Muscle of leg (tissue), 3 donors: ENCODE measurements at regions not wholly inside any gene's neighbourhood (a gene's known extent, or its start where the extent isn't known, plus 50 kb on each side); places are given as distances from the start of the nearest gene placed in this dataset.

Experiments
- DNase-seq: peaks from one replicate; pipeline ENCODE4 v3.0.0; 2013
- H3K27ac ChIP-seq: one replicate; pipeline ENCODE4 v1.5.1; 2013; ENCODE audit warnings: mild to moderate bottlenecking, low read length, control low read depth
- H3K27me3 ChIP-seq: one replicate; pipeline ENCODE4 v1.6.1; 2013; ENCODE audit warnings: low read length; ENCODE audit not compliant: control insufficient read depth, insufficient read depth
- H3K36me3 ChIP-seq: one replicate; pipeline ENCODE4 v1.6.1; 2013; ENCODE audit warnings: low read length; ENCODE audit not compliant: control insufficient read depth, insufficient read depth
- H3K4me1 ChIP-seq: one replicate; pipeline ENCODE4 v1.6.1; 2013; ENCODE audit warnings: low read length; ENCODE audit not compliant: control insufficient read depth, insufficient read depth
- H3K4me3 ChIP-seq: one replicate; pipeline ENCODE4 v1.5.1; 2013; ENCODE audit warnings: low read length, control low read depth
- H3K9me3 ChIP-seq: replicated peaks from 2 replicates; pipeline ENCODE4 v1.6.1; 2013; ENCODE audit warnings: low read depth, low read length; ENCODE audit not compliant: control insufficient read depth
- WGBS: methylation state at CpG from one replicate; pipeline ENCODE4 v1.1.5; 2013; ENCODE audit warnings: missing lambda C conversion rate; ENCODE audit not compliant: insufficient coverage; 5-methylcytosine and 5-hydroxymethylcytosine counted together

DNA sequence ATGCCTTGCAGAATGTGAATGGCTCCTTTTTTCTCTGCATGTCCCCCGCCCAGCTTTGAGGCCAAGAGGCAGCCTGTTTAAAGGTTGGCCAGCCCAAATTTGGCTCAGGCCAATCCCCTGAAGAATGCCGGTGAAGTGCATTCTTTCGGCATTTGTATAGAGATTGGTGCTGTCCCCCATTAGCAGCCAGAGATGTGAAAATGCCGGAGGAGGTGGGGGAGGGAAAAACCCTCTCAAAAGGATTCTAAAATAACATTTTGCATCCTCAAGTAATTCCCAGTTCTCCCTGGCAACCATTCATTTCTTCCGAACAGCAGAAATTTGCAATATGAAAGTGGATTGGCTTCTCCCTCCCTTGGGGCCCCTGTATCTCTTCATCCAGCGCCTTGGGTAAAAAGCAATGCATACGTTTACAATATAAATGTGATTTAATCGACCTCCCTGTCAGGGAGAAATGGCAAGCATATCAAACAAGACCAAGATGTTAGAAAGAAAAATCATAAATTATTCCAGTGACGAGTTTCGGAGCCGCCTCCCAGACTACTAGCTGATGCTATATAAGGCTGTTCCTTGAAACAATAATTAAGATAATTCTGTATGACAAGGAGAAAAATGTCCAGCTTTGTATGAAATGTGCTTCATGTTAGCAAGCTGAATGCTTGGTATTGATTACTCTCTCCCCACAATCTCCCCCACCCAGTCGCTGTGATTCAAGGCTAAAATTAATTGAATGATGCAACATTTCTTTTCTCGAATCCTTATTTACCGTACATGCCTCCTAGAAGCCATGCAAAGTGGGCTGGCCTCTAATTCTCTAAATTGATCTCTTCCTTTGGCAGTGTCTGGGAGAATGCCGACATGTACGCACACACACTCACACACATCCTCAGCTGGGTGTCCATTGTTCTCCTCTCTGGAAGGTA, 323.7 kb downstream of the RPS24 start:
- Histone ChIP-seq H3K36me3 (no peaks in the 10 kb centered on the region), H3K27ac (no peak overlapping the region), H3K4me1 (peaks cover 5% of the 10 kb centered on the region), H3K4me3 (no peak overlapping the region), H3K9me3 (no peaks in the 10 kb centered on the region), H3K27me3 (peaks cover 20% of the 10 kb centered on the region)
- WGBS, result 57% methylated on average over 4 of the region's 16 CpGs
- DNase-seq, result peak; percentile 64

DNA sequence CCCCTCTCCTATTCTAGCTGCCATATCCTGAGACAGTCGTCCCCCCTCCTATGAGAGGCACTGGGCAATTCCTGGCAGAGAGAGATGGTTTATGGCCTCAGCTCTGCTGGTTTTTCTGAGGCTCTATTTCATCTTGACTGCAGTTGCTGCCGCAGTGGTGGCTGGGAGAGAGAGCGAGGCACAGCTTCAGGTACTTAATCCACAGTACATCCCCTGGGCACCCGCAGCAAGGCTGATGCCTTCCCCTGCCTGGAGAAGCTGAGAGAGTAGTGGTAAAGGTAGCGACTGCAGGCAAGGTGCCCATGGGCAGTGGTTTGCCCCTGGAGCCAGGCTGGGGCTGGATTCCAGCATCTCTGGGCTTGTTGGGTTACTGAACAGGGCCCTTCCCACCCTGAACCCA, 324.7 kb downstream of the RPS24 start:
- H3K36me3 ChIP-seq, result no peaks in the 10 kb centered on the region
- 76% methylated on average over 4 of the region's 5 CpGs for WGBS
- no peak for DNase-seq
- H3K27me3 ChIP-seq, result peaks cover 20% of the 10 kb centered on the region
- no peak overlapping the region for H3K27ac ChIP-seq
- no peak overlapping the region for H3K4me3 ChIP-seq
- H3K4me1 ChIP-seq, result peaks cover 5% of the 10 kb centered on the region
- no peaks in the 10 kb centered on the region for H3K9me3 ChIP-seq

DNA sequence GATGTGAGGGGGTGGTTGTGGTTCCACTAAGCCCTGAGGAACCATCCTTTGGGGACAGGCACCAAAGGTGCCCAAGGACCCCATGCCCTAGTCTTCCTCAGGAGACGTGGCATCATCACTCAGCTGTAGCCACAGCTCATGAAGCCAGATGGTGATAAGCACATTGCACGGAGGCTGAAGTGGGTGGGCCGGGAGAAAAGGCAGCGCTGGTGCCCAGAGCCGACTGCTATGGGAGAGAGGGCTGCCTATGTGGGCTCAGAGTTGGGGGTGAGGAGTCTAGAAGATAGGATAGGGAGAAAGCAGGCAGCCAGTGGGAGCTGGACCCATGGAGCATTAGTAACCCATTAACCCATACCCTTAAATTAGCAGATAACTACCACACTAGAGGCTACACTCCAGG, 325.3 kb downstream of the RPS24 start:
- Histone ChIP-seq H3K27me3 (peaks cover 20% of the 10 kb centered on the region), H3K9me3 (no peaks in the 10 kb centered on the region), H3K4me1 (peaks cover 5% of the 10 kb centered on the region), H3K27ac (no peak overlapping the region), H3K36me3 (no peaks in the 10 kb centered on the region), H3K4me3 (no peak overlapping the region)
- DNase-seq, result no peak
- 88% methylated on average over 5 of the region's 5 CpGs for WGBS

DNA sequence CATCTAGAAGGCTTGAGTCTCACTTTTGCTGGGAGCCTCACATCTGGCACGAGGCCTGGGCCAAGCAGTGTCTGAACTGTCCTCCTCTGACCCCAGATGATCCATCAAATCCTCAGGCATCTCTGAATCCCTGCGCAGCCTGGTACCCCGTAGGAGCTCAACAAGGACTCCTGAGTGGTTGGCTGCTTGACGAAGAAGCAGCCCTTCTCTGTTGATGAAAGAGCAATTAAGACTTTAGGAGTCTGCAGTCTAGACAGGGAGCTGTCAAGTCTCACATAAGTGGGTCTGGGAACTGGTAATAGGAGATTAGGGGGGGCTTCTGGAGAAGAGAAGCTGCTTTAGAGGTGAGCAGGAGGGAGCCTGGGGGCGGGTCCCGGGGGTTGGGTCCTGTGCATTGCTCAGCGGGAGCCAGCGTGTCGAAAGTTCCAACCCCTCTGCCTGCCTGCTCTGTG, 326.0 kb downstream of the RPS24 start:
- no peaks in the 10 kb centered on the region for H3K36me3 ChIP-seq
- H3K4me1 ChIP-seq, result peaks cover 5% of the 10 kb centered on the region
- H3K27me3 ChIP-seq, result peaks cover 21% of the 10 kb centered on the region
- H3K4me3 ChIP-seq, result no peak overlapping the region
- no peak overlapping the region for H3K27ac ChIP-seq
- no peak for DNase-seq
- WGBS, result 45% methylated on average over 4 of the region's 9 CpGs
- H3K9me3 ChIP-seq, result no peaks in the 10 kb centered on the region

DNA sequence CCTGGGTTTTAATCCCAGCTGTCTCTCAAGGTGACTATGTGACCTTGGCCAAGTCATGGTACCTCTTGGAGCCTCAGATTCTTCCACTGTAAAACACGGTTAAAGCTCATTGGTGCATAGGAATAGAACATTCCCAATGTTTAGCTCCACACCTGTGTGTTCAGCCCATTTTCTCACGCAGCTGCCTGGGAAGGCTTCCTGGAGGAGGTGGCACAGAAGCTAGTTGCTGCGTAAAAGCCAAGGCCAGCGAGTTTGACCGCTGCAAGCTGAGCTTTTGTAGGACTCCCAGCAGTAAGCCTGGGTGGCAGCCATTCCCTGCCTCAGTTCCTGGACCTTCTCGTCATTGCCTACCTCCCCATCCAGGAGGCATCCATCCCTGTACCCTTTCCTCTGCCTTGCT, 326.6 kb downstream of the RPS24 start:
- Histone ChIP-seq H3K36me3 (no peaks in the 10 kb centered on the region), H3K27ac (no peak overlapping the region), H3K4me1 (peaks cover 5% of the 10 kb centered on the region), H3K4me3 (no peak overlapping the region), H3K27me3 (peaks cover 24% of the 10 kb centered on the region), H3K9me3 (no peaks in the 10 kb centered on the region)
- DNase-seq, result no peak
- 87% methylated on average over 5 of the region's 6 CpGs for whole genome bisulfite sequencing

DNA sequence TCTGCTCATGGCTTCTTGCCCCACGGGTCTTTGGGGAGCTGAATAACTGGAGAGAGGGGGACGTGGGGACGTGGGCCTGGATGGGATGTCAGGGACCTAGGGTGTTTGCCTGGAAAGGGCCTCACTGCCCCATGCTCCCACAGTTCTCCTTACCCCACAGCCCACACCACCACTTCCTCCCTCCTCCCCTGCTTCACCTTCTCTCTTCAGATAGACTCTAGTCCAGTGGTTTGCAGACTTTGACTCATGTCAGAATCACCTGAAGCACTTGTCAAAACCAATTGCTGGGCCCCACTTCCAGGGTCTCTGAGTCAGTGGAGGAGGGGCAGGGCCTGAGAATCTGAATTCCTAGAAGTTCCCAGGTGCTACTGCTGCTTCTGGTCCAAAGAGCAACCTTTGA, 327.4 kb downstream of the RPS24 start:
- Histone ChIP-seq H3K27me3 (peaks cover 27% of the 10 kb centered on the region), H3K27ac (no peak overlapping the region), H3K36me3 (no peaks in the 10 kb centered on the region), H3K4me1 (peaks cover 4% of the 10 kb centered on the region), H3K4me3 (no peak overlapping the region), H3K9me3 (no peaks in the 10 kb centered on the region)
- WGBS, result no CpG with 5 or more reads among the region's 3 CpGs
- no peak for DNase-seq

DNA sequence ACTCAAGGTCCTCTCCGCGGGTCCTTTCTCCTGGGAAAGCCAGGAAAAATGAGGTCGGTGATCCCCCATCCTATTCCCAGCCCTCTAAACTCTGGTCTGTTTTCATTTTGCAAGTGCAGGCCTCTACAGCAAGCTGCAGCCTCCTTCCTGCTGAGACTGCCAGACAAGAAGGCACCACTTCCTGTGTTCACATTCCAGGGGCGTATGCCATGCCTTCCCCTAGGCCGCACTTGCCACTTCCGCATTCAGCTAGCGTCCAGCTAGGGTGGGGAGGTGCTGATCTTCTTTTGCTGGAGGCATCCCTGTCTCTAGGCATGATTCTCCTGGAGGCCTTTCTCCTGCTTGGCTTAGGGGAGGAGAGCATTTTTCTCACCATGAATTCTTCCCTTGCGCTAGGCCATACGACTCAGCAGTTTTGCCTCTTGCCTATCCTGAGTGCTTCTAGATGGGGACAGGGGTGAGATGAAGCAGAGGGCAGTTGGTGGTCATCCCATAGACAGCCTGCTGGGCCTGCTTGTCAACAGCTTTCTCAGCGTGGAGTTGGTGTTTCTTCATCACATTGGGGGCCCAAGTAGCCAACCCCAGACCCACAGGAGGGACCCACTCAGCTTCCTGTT, 328.9 kb downstream of the RPS24 start:
- H3K36me3 ChIP-seq, result no peaks in the 10 kb centered on the region
- no peak overlapping the region for H3K4me3 ChIP-seq
- 47% methylated on average over 3 of the region's 10 CpGs for WGBS
- peaks cover 10% of the 10 kb centered on the region for H3K4me1 ChIP-seq
- H3K27me3 ChIP-seq, result peaks cover 26% of the 10 kb centered on the region
- H3K9me3 ChIP-seq, result no peaks in the 10 kb centered on the region
- peak; percentile 61 for DNase-seq
- no peak overlapping the region for H3K27ac ChIP-seq

DNA sequence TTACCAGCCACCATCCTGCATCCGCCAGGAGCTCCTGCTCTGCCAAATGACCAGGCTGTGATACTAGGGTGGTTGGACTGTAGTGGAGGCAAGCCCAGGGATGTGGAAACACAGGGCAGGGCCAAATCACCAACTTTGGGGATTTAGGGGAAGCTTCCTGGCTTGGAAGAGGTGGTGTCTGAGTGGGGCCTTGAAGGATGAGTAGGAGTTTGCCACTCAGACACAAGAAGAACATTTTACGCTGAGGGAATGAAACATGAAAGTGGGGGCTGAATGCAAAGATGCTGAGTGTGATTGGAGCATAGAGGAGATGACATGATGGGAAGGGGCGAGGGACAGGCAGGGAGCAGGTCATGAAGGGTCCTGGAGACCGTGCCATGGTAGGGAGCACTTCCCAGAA, 329.5 kb downstream of the RPS24 start:
- H3K4me1 ChIP-seq, result peaks cover 16% of the 10 kb centered on the region
- no peak for DNase-seq
- no peak overlapping the region for H3K27ac ChIP-seq
- H3K4me3 ChIP-seq, result no peak overlapping the region
- 94% methylated on average over 3 of the region's 4 CpGs for WGBS
- peaks cover 23% of the 10 kb centered on the region for H3K27me3 ChIP-seq
- no peaks in the 10 kb centered on the region for H3K36me3 ChIP-seq
- H3K9me3 ChIP-seq, result no peaks in the 10 kb centered on the region

DNA sequence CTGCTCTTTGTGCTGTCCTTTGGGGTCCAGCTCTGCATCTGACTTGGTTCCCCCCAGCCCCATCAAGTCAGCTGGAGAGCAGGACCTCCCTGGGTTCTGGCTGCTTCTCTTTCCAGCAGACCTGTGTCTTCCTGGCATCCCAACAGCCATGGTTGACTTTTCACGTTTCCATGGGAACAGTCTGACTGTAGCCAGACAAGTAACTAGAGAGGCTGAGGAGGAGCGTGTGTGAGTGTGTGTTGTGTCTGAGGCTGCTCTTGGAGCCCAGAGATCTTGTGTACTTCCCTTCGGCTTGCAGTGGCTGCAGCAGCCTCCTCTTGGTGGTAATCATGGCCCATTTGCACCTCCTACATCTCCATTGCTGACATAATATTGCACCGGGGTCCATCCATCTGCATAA, 332.0 kb downstream of the RPS24 start:
- no CpG with 5 or more reads among the region's 4 CpGs for WGBS
- Histone ChIP-seq H3K27ac (no peak overlapping the region), H3K27me3 (peaks cover 23% of the 10 kb centered on the region), H3K36me3 (no peaks in the 10 kb centered on the region), H3K4me1 (peaks cover 17% of the 10 kb centered on the region), H3K9me3 (no peaks in the 10 kb centered on the region), H3K4me3 (no peak overlapping the region)
- peak; percentile 67 for DNase-seq

DNA sequence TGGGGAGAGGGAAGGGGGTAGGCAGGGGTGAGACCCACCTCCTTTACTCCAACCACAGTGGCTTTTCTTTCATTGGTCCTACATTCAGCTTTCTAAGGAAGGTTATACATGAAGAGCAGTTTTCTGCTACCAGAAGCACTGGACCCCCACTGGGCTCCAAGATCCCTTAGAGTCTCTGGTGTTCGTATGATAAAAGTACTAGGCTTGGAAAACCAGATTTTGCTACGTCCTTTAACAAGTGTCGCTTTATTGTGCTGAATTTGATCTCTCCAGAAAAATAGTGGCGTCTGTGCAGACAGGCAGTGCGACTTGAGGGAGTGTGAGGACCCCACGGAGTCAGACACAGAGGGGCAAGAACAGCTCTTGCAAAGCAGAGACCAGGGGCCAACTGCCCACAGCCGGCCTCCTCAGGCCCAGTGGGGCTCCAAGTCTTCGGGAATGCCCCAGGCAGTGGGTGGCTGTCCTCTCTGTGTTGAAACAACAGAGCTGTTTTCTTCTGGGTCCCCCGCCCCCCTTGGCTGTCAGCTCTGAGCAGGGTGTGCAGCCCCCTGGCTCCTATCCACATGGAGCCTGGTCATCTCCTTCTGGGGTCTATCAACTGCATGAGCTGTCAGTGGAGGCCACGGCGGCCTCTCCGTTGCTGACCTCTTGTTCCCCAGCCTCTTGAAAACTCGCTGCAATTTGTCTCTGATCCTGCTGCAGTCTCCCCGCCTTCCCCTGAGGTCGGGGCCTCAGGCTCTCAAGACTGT, 333.2 kb downstream of the RPS24 start:
- Histone ChIP-seq H3K9me3 (no peaks in the 10 kb centered on the region), H3K4me1 (peaks cover 22% of the 10 kb centered on the region), H3K36me3 (no peaks in the 10 kb centered on the region), H3K27ac (no peak overlapping the region), H3K4me3 (no peak overlapping the region), H3K27me3 (peaks cover 24% of the 10 kb centered on the region)
- no peak for DNase-seq
- 47% methylated on average over 15 of the region's 15 CpGs for WGBS
